ENCODE measurements at regions not wholly inside any gene's neighbourhood (a gene's known extent, or its start where the extent isn't known, plus 50 kb on each side); places are given as distances from the start of the nearest gene placed in this dataset.
A peak's percentile ranks its signal among the peaks of the same experiment; 100 is the strongest.

GRCh38 chr1:232474826-232475225 lies 155.1 kb downstream of the SIPA1L2 start:
- peaks cover 3% of the 10 kb centered on the region for H3F3A ChIP-seq (ENCODE audit: low read length, unreplicated experiment)
- H4K20me1 ChIP-seq (ENCODE audit: low read length): no peaks in the 10 kb centered on the region
- peaks cover 55% of the 10 kb centered on the region for H3K4me1 ChIP-seq (ENCODE audit: insufficient read depth, low read length)
- H3K79me2 ChIP-seq (ENCODE audit: low read length): no peaks in the 10 kb centered on the region
- H3K4me3 ChIP-seq (ENCODE audit: low read length): no peak overlapping the region
- no peaks in the 10 kb centered on the region for H3K9me3 ChIP-seq (ENCODE audit: low read length)
- BruUV-seq (replicated peaks): no TSS peak
- POLR2A ChIA-PET (ENCODE audit: unreplicated experiment): no interaction called here
- H2AFZ ChIP-seq (ENCODE audit: low read length): no peak overlapping the region
- no peaks in the 10 kb centered on the region for H3K9me2 ChIP-seq (replicated peaks; ENCODE audit: low read length)
- no peak overlapping the region for H3K27ac ChIP-seq (ENCODE audit: low read length)
- H3K27me3 ChIP-seq (ENCODE audit: low read length): no peaks in the 10 kb centered on the region
- no peak overlapping the region for H3K4me2 ChIP-seq (ENCODE audit: low read length)
- intact Hi-C loops (cut with micrococcal nuclease): loop anchor here (5.0 kb wide), 2 partner anchors 303 to 313 kb away; no protein-coding TSS in a partner anchor
- H3K36me3 ChIP-seq (ENCODE audit: low read depth, low read length): no peaks in the 10 kb centered on the region
- H3K9ac ChIP-seq (ENCODE audit: low read length): no peak overlapping the region
- TF ChIP-seq EZH2 (IDR thresholded peaks at IDR 0.05; ENCODE audit: low read length, unreplicated experiment): no peak
- TF ChIP-seq EZH2phosphoT487 (IDR thresholded peaks at IDR 0.05; ENCODE audit: borderline replicate concordance, low read length): no peak
- TF ChIP-seq, protein P1, sequence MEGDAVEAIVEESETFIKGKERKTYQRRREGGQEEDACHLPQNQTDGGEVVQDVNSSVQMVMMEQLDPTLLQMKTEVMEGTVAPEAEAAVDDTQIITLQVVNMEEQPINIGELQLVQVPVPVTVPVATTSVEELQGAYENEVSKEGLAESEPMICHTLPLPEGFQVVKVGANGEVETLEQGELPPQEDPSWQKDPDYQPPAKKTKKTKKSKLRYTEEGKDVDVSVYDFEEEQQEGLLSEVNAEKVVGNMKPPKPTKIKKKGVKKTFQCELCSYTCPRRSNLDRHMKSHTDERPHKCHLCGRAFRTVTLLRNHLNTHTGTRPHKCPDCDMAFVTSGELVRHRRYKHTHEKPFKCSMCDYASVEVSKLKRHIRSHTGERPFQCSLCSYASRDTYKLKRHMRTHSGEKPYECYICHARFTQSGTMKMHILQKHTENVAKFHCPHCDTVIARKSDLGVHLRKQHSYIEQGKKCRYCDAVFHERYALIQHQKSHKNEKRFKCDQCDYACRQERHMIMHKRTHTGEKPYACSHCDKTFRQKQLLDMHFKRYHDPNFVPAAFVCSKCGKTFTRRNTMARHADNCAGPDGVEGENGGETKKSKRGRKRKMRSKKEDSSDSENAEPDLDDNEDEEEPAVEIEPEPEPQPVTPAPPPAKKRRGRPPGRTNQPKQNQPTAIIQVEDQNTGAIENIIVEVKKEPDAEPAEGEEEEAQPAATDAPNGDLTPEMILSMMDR (conservative IDR thresholded peaks at IDR 0.05; ENCODE audit: low read depth, low read length): no peak
- CTCF ChIA-PET: no interaction called here
- no peak for ATAC-seq
- no peak for DNase-seq

DNA sequence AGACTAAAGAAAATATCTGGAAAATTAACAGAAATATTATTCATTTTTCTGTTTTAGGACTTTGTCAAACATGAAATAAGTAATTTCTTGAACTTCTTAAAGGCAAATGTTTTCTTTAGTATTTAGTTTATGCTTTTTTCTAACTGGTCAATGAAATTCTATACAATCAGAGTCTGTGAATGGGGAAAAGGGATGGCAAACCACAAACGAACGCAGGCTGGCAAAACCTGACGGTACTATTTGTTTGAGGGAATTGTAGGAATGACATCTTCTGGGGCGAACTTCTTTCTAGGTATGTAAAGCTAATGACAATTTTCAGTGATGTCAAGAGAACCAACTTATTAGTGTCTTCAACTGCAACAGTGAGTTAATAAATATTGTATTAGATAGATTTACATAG lies 156.0 kb downstream of the SIPA1L2 start:
- no peaks in the 10 kb centered on the region for H4K20me1 ChIP-seq (ENCODE audit: low read length)
- ATAC-seq (no peak), DNase-seq (no peak)
- H2AFZ ChIP-seq (ENCODE audit: low read length): no peak overlapping the region
- intact Hi-C loops (cut with micrococcal nuclease): loop anchor here (2.0 to 5.0 kb wide), 2 partner anchors 47 to 302 kb away; no protein-coding TSS in a partner anchor
- H3K4me1 ChIP-seq (ENCODE audit: insufficient read depth, low read length): peaks cover 55% of the 10 kb centered on the region
- no peaks in the 10 kb centered on the region for H3K27me3 ChIP-seq (ENCODE audit: low read length)
- TF ChIP-seq EZH2phosphoT487 (IDR thresholded peaks at IDR 0.05; ENCODE audit: borderline replicate concordance, low read length): no peak
- TF ChIP-seq EZH2 (IDR thresholded peaks at IDR 0.05; ENCODE audit: low read length, unreplicated experiment): no peak
- TF ChIP-seq, protein P1 (conservative IDR thresholded peaks at IDR 0.05; ENCODE audit: low read depth, low read length): no peak
- peaks cover 3% of the 10 kb centered on the region for H3F3A ChIP-seq (ENCODE audit: low read length, unreplicated experiment)
- no TSS peak for BruUV-seq (replicated peaks)
- POLR2A ChIA-PET (ENCODE audit: unreplicated experiment): no interaction called here
- no peaks in the 10 kb centered on the region for H3K9me3 ChIP-seq (ENCODE audit: low read length)
- no peaks in the 10 kb centered on the region for H3K79me2 ChIP-seq (ENCODE audit: low read length)
- no peak overlapping the region for H3K9ac ChIP-seq (ENCODE audit: low read length)
- no peak overlapping the region; the same call in 1 of the 2 replicates for H3K27ac ChIP-seq (ENCODE audit: low read length)
- H3K4me3 ChIP-seq (ENCODE audit: low read length): no peak overlapping the region
- H3K9me2 ChIP-seq (replicated peaks; ENCODE audit: low read length): no peaks in the 10 kb centered on the region
- no peaks in the 10 kb centered on the region for H3K36me3 ChIP-seq (ENCODE audit: low read depth, low read length)
- H3K4me2 ChIP-seq (ENCODE audit: low read length): no peak overlapping the region
- CTCF ChIA-PET: no interaction called here

GRCh38 chr1:232473324-232473723 lies 156.6 kb downstream of the SIPA1L2 start:
- ChIA-PET CTCF (no interaction called here), POLR2A (ENCODE audit: unreplicated experiment) (no interaction called here)
- Histone ChIP-seq H3K9me3 (ENCODE audit: low read length) (no peaks in the 10 kb centered on the region), H3F3A (ENCODE audit: low read length, unreplicated experiment) (peaks cover 3% of the 10 kb centered on the region), H2AFZ (ENCODE audit: low read length) (no peak overlapping the region), H3K36me3 (ENCODE audit: low read depth, low read length) (no peaks in the 10 kb centered on the region), H3K4me1 (ENCODE audit: insufficient read depth, low read length) (peaks cover 51% of the 10 kb centered on the region), H3K27ac (ENCODE audit: low read length) (peak overlapping the region; percentile 72), H3K9ac (ENCODE audit: low read length) (peak overlapping the region; percentile 14; the same call in 1 of the 2 replicates), H3K4me2 (ENCODE audit: low read length) (peak overlapping the region; percentile 20; the same call in 1 of the 2 replicates), H3K27me3 (ENCODE audit: low read length) (no peaks in the 10 kb centered on the region), H3K9me2 (replicated peaks; ENCODE audit: low read length) (no peaks in the 10 kb centered on the region), H3K4me3 (ENCODE audit: low read length) (no peak overlapping the region), H4K20me1 (ENCODE audit: low read length) (no peaks in the 10 kb centered on the region), H3K79me2 (ENCODE audit: low read length) (no peaks in the 10 kb centered on the region)
- no peak for TF ChIP-seq EZH2 (IDR thresholded peaks at IDR 0.05; ENCODE audit: low read length, unreplicated experiment)
- TF ChIP-seq EZH2phosphoT487 (IDR thresholded peaks at IDR 0.05; ENCODE audit: borderline replicate concordance, low read length): no peak
- TF ChIP-seq, protein P1 (conservative IDR thresholded peaks at IDR 0.05; ENCODE audit: low read depth, low read length): no peak
- intact Hi-C loops (cut with micrococcal nuclease): loop anchor here (2.0 to 5.0 kb wide), 2 partner anchors 47 to 301 kb away; no protein-coding TSS in a partner anchor
- ATAC-seq (peak; percentile 30), DNase-seq (peak; percentile 33)
- no TSS peak for BruUV-seq (replicated peaks)

Data from PC-3 (cell line).